Dendritic cell treated with granulocyte-macrophage colony-stimulating factor and Interleukin-4, amounts not matched to agents 40 ng/mL and 50 ng/mL, for 4 days (primary cell): ENCODE measurements at regions not wholly inside any gene's neighbourhood (a gene's known extent, or its start where the extent isn't known, plus 50 kb on each side); places are given as distances from the start of the nearest gene placed in this dataset.

Experiments used
- H3K27ac Mint-ChIP-seq: one replicate; pipeline ENCODE4 v1.8.0; 2022; ENCODE audit warnings: mild to moderate bottlenecking, mixed read lengths
- H3K27me3 Mint-ChIP-seq: one replicate; pipeline ENCODE4 v1.8.0; 2022; ENCODE audit warnings: mild to moderate bottlenecking, mixed read lengths
- H3K36me3 Mint-ChIP-seq: one replicate; pipeline ENCODE4 v1.8.0; 2022; ENCODE audit warnings: low read depth, mixed read lengths
- H3K4me1 Mint-ChIP-seq: one replicate; pipeline ENCODE4 v1.8.0; 2022; ENCODE audit warnings: low read depth, mixed read lengths
- H3K4me3 Mint-ChIP-seq: one replicate; pipeline ENCODE4 v1.8.0; 2022; ENCODE audit warnings: mild to moderate bottlenecking, moderate library complexity, mixed read lengths
- H3K9me3 Mint-ChIP-seq: one replicate; pipeline ENCODE4 v1.8.0; 2022; ENCODE audit warnings: mixed read lengths
- intact Hi-C: fragments of 100-400 bp; cut with micrococcal nuclease; formaldehyde crosslinking; loops from one replicate; pipeline ENCODE4 v1.15.0; 2022

GRCh38 chr10:128498378-128498730 lies 372.1 kb upstream of the MKI67 start:
- Mint-ChIP-seq H3K9me3 (no peaks in the 10 kb centered on the region), H3K36me3 (no peaks in the 10 kb centered on the region), H3K4me1 (no peaks in the 10 kb centered on the region), H3K27ac (no peak overlapping the region), H3K27me3 (no peaks in the 10 kb centered on the region), H3K4me3 (no peak overlapping the region)
- intact Hi-C loops: no loop called here

DNA sequence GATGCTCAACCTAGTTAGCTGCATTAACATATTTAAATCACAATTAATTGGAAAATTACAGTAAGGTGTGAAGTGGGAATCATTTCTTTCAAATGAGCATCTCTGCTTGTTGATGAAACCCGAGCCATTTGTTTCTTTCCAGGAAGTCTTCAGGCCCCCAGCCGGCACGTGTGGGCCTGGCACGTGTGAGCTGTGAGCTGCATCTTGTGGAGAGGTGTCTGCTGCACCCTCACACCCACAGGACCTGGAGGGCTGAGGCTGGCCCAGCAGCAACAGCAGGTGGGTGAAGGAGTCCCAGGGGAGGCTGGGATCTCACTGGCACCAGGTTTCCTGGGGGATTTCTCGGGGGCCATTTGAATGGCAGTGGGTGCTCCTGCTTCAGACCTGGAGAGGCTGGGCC lies 372.5 kb upstream of the MKI67 start:
- Mint-ChIP-seq H3K36me3 (no peaks in the 10 kb centered on the region), H3K9me3 (no peaks in the 10 kb centered on the region), H3K4me3 (no peak overlapping the region), H3K4me1 (no peaks in the 10 kb centered on the region), H3K27ac (no peak overlapping the region), H3K27me3 (no peaks in the 10 kb centered on the region)
- intact Hi-C loops: no loop called here

DNA sequence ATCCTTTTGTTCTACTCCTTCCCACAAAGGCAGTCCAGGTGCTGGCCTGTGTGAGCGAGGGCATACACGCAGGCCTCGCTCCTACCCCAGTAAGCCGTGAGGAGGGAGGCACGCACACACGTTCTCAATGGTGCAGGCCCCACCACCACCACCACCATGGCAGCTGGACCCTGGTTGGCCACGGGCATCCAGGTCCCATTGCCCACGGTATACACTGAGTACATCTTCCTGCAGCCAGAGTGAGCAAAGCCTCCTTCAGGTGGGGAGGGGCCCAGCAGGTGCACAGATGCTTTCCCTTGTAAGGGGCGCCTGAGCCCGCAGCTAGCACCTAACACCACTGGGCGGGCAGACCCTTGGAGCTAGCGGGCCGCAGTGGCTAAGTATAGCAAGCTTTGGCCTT lies 373.3 kb upstream of the MKI67 start:
- no peak overlapping the region for H3K27ac Mint-ChIP-seq
- no peaks in the 10 kb centered on the region for H3K36me3 Mint-ChIP-seq
- H3K4me1 Mint-ChIP-seq: no peaks in the 10 kb centered on the region
- H3K27me3 Mint-ChIP-seq: no peaks in the 10 kb centered on the region
- intact Hi-C loops: no loop called here
- H3K9me3 Mint-ChIP-seq: no peaks in the 10 kb centered on the region
- H3K4me3 Mint-ChIP-seq: no peak overlapping the region

- Mint-ChIP-seq H3K9me3 (no peaks in the 10 kb centered on the region), H3K4me3 (no peak overlapping the region), H3K27me3 (no peaks in the 10 kb centered on the region), H3K4me1 (no peaks in the 10 kb centered on the region), H3K36me3 (no peaks in the 10 kb centered on the region), H3K27ac (no peak overlapping the region)
- intact Hi-C loops: no loop called here
Observed at GRCh38 chr10:128499956-128500355, 373.7 kb upstream of the MKI67 start.

GRCh38 chr10:128500642-128501041 lies 374.4 kb upstream of the MKI67 start:
- Mint-ChIP-seq H3K9me3 (no peaks in the 10 kb centered on the region), H3K36me3 (no peaks in the 10 kb centered on the region), H3K27ac (no peak overlapping the region), H3K4me3 (no peak overlapping the region), H3K4me1 (no peaks in the 10 kb centered on the region), H3K27me3 (no peaks in the 10 kb centered on the region)
- intact Hi-C loops: no loop called here

DNA sequence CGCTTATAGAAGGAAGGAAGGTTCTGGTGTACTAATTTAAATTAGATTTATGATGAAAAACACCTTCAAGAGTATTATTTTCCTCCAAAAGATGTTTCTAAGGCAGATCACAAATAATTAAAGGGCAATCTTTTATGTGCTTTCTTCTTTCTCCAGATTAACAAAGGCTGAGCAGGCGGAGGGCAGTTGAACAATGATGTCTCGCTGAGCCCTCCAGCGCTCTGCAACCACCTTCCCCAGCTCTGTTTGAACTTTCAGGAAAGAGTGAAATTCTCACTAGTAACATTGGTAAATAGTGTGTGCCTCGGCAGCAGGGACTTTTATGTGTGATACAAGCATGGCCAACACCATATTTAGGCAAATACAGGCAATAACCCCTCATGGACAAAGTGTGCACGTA lies 379.1 kb upstream of the MKI67 start:
- Mint-ChIP-seq H3K9me3 (no peaks in the 10 kb centered on the region), H3K36me3 (no peaks in the 10 kb centered on the region), H3K27ac (no peak overlapping the region), H3K4me1 (no peaks in the 10 kb centered on the region), H3K4me3 (no peak overlapping the region), H3K27me3 (no peaks in the 10 kb centered on the region)
- intact Hi-C loops: no loop called here

DNA sequence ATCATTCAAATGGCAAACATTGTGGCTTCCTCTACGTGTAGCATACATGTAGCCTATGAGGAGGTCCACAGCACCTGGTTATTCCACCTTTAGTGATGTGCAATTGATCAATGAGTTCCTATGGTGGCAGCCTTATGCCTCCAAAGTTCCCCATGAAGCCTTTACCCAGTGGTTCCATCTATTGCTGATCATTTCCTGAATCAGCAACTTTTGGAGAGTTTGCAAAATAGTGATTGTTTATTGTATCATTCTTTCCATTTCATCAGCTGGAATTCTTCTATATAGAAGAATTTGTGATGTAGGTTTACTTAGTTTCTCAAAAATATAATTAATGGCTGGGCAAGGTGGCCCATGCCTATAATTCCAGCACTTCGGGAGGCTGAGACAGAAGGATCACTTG lies 380.2 kb upstream of the MKI67 start:
- Mint-ChIP-seq H3K9me3 (no peaks in the 10 kb centered on the region), H3K4me3 (no peak overlapping the region), H3K27ac (no peak overlapping the region), H3K36me3 (no peaks in the 10 kb centered on the region), H3K4me1 (no peaks in the 10 kb centered on the region), H3K27me3 (peaks cover 1% of the 10 kb centered on the region)
- intact Hi-C loops: no loop called here

DNA sequence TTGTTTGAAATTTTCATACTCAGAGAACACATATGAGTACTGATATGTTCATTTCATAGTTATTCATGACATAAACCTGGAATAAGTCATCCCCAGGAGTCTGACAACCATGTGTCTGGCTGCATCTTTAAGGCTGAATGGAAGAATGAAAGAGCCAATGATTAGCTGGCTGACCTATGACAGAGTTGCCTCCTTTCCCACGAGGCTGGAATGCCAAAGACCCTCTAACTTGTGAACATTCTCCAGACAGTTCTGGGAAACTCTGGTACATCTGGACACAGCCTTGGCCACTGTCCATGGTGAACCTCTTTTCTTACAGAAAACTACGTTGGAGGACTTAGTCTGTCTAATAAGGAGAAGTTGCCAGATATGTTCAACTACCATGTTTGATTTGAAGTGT lies 380.8 kb upstream of the MKI67 start:
- H3K27me3 Mint-ChIP-seq: peaks cover 1% of the 10 kb centered on the region
- no peak overlapping the region for H3K4me3 Mint-ChIP-seq
- H3K27ac Mint-ChIP-seq: no peak overlapping the region
- H3K9me3 Mint-ChIP-seq: no peaks in the 10 kb centered on the region
- H3K4me1 Mint-ChIP-seq: no peaks in the 10 kb centered on the region
- no peaks in the 10 kb centered on the region for H3K36me3 Mint-ChIP-seq
- intact Hi-C loops: no loop called here

GRCh38 chr10:128511284-128511683 lies 385.1 kb upstream of the MKI67 start:
- H3K27ac Mint-ChIP-seq: no peak overlapping the region
- H3K27me3 Mint-ChIP-seq: peaks cover 1% of the 10 kb centered on the region
- H3K9me3 Mint-ChIP-seq: no peaks in the 10 kb centered on the region
- intact Hi-C loops: no loop called here
- no peak overlapping the region for H3K4me3 Mint-ChIP-seq
- no peaks in the 10 kb centered on the region for H3K4me1 Mint-ChIP-seq
- no peaks in the 10 kb centered on the region for H3K36me3 Mint-ChIP-seq

GRCh38 chr10:128512767-128513166 lies 386.5 kb upstream of the MKI67 start:
- Mint-ChIP-seq H3K27me3 (peaks cover 1% of the 10 kb centered on the region), H3K4me1 (no peaks in the 10 kb centered on the region)

DNA sequence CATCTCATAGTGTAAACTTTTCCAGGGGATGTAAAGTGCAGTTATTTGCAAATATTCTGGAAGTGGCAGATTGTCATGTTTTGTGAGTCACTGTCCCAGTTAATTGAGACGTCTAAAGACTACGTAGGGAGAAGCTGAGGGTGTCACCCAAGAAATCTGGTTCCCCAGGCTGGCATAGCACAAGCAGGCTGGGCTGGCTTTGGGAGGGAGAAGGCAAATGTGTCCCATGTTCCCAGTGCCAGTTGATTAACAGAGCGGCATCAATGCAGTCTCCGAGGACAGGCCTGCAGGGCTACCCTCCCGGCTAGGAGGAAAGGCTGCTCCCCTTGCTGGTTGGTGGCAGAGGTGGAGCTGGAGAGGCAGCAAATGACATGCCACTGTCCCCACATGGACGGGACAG lies 388.3 kb upstream of the MKI67 start:
- no peaks in the 10 kb centered on the region for H3K4me1 Mint-ChIP-seq
- no peaks in the 10 kb centered on the region for H3K36me3 Mint-ChIP-seq
- H3K27me3 Mint-ChIP-seq: peaks cover 1% of the 10 kb centered on the region
- no peaks in the 10 kb centered on the region for H3K9me3 Mint-ChIP-seq
- intact Hi-C loops: no loop called here
- H3K27ac Mint-ChIP-seq: no peak overlapping the region
- no peak overlapping the region for H3K4me3 Mint-ChIP-seq

More at GRCh38 chr10:128512767-128513166, 386.5 kb upstream of the MKI67 start:
- Mint-ChIP-seq H3K27ac (no peak overlapping the region), H3K36me3 (no peaks in the 10 kb centered on the region), H3K4me3 (no peak overlapping the region), H3K9me3 (no peaks in the 10 kb centered on the region)
- intact Hi-C loops: no loop called here

GRCh38 chr10:128516180-128516579 lies 390.0 kb upstream of the MKI67 start:
- H3K4me1 Mint-ChIP-seq: no peaks in the 10 kb centered on the region
- no peaks in the 10 kb centered on the region for H3K36me3 Mint-ChIP-seq
- H3K27me3 Mint-ChIP-seq: peaks cover under 1% of the 10 kb centered on the region
- H3K27ac Mint-ChIP-seq: no peak overlapping the region
- no peaks in the 10 kb centered on the region for H3K9me3 Mint-ChIP-seq
- intact Hi-C loops: no loop called here
- H3K4me3 Mint-ChIP-seq: no peak overlapping the region

DNA sequence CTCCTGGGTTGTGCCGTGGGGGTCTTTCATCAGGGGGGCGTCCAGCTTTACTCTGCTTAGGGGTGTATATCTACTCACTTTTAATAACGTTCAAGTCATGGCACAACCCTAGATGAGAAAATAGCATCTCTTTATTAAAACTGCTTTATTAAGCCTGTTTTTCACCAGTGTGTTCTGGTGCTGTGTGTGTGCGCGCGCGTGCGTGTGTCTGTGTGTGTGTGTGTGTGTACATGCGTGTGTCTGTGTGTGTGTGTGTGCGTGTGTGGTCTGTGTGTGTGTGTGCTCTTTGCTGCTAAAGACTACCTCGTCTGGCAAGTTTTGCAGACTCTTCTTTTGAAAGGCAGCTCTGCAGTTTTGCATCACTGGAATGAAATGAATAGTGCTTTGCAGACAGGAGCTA lies 390.9 kb upstream of the MKI67 start:
- H3K9me3 Mint-ChIP-seq: no peaks in the 10 kb centered on the region
- no peaks in the 10 kb centered on the region for H3K27me3 Mint-ChIP-seq
- H3K27ac Mint-ChIP-seq: no peak overlapping the region
- no peaks in the 10 kb centered on the region for H3K4me1 Mint-ChIP-seq
- intact Hi-C loops: no loop called here
- H3K4me3 Mint-ChIP-seq: no peak overlapping the region
- no peaks in the 10 kb centered on the region for H3K36me3 Mint-ChIP-seq

- intact Hi-C loops: no loop called here
- Mint-ChIP-seq H3K27me3 (no peaks in the 10 kb centered on the region), H3K4me1 (peaks cover 2% of the 10 kb centered on the region), H3K27ac (no peak overlapping the region), H3K4me3 (no peak overlapping the region), H3K36me3 (no peaks in the 10 kb centered on the region), H3K9me3 (no peaks in the 10 kb centered on the region)
Observed at GRCh38 chr10:128518000-128518399, 391.8 kb upstream of the MKI67 start.

DNA sequence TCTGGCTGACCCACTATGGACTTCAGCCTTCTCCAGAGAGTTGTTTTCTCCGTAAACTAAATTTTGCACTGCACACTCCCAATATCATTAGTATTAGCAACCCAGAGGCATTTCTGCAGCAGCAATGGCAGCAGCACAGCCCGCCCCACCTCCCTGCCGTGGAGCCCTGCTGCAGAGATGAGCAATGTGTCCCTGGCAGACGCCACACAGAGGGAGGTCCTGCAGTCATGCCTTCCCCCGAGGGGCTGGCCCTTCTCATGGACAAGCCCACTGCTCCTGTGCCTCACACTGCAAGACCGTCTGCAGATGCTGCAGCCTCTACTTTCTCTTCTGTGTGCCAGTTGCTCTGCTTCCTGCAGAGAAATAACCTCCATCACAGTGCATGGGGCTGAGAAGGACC lies 393.4 kb upstream of the MKI67 start:
- intact Hi-C loops: no loop called here
- H3K4me1 Mint-ChIP-seq: peaks cover 5% of the 10 kb centered on the region
- no peaks in the 10 kb centered on the region for H3K9me3 Mint-ChIP-seq
- H3K27me3 Mint-ChIP-seq: no peaks in the 10 kb centered on the region
- no peaks in the 10 kb centered on the region for H3K36me3 Mint-ChIP-seq
- H3K27ac Mint-ChIP-seq: no peak overlapping the region
- no peak overlapping the region for H3K4me3 Mint-ChIP-seq
